ENCODE measurements at regions not wholly inside any gene's neighbourhood (a gene's known extent, or its start where the extent isn't known, plus 50 kb on each side); places are given as distances from the start of the nearest gene placed in this dataset.

DNA sequence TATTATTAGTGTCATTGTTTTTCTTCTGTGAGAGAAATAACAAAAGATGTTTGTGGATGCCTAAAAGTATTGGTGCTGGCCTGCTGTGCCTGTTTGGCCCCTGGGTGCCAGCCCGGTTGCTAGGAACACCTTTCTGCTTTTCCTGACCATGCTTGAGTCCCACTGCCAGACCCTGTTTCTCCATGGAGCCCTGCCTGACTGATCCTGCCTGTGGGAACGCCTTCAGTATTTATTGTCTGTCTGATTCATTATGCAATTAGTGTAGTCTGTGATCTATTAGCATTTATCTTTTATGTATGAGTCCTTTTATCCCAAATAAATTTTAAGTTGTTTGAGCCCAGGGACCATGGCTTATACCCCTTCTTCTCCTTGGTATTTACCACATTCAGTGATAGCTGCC is 98.6 kb upstream of the MPPED2 start:
- Histone ChIP-seq H2AFZ (ENCODE audit: low read depth) (no peak overlapping the region), H3K27me3 (ENCODE audit: insufficient read depth) (no peaks in the 10 kb centered on the region), H3K4me1 (ENCODE audit: control insufficient read depth in 1 of 2, insufficient read depth in 2 of 2, low read depth in 1 of 2, low read length in 1 of 2) (peaks cover 0 to 5% of the 10 kb centered on the region in 2 experiments; a peak in 1 of 4 replicates), H3K79me2 (ENCODE audit: insufficient read depth) (no peaks in the 10 kb centered on the region), H3K9me3 (no peaks in the 10 kb centered on the region), H3K4me2 (no peak overlapping the region), H3K4me3 (ENCODE audit: low read depth in 2 of 2, low read length in 1 of 2) (no peak overlapping the region), H3K27ac (ENCODE audit: low read depth in 2 of 2, low read length in 1 of 2) (no peak overlapping the region), H3K9ac (no peak overlapping the region), H3K9me2 (no peaks in the 10 kb centered on the region), H4K20me1 (ENCODE audit: insufficient read depth) (no peaks in the 10 kb centered on the region), H3K36me3 (replicated peaks in 1 of 2; ENCODE audit: control insufficient read depth in 1 of 2, insufficient read depth in 2 of 2, low read length in 1 of 2) (no peaks in the 10 kb centered on the region), H3F3A (replicated peaks; ENCODE audit: insufficient read depth) (no peaks in the 10 kb centered on the region)
- WGBS (ENCODE audit: low lambda C conversion rate), result 15% methylated on average over 2 of the region's 2 CpGs
- DNase-seq, result no peak
- TF ChIP-seq, protein P1, sequence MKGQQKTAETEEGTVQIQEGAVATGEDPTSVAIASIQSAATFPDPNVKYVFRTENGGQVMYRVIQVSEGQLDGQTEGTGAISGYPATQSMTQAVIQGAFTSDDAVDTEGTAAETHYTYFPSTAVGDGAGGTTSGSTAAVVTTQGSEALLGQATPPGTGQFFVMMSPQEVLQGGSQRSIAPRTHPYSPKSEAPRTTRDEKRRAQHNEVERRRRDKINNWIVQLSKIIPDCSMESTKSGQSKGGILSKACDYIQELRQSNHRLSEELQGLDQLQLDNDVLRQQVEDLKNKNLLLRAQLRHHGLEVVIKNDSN (IDR thresholded peaks at IDR 0.05; ENCODE audit: borderline replicate concordance, low read depth), result no peak
- TF ChIP-seq FOSL2 (IDR thresholded peaks at IDR 0.05; ENCODE audit: borderline replicate concordance, low read depth), result no peak
- TF ChIP-seq MXI1 (IDR thresholded peaks at IDR 0.05; ENCODE audit: low read depth, low read length), result no peak
- no peak for TF ChIP-seq JUND (IDR thresholded peaks at IDR 0.05)
- CTCF ChIA-PET, result interaction anchor here (1.0 kb wide), 1 partner anchor 29 kb away, joined by 3 read pairs; no protein-coding TSS in a partner anchor
- POLR2A ChIA-PET, result no interaction called here

DNA sequence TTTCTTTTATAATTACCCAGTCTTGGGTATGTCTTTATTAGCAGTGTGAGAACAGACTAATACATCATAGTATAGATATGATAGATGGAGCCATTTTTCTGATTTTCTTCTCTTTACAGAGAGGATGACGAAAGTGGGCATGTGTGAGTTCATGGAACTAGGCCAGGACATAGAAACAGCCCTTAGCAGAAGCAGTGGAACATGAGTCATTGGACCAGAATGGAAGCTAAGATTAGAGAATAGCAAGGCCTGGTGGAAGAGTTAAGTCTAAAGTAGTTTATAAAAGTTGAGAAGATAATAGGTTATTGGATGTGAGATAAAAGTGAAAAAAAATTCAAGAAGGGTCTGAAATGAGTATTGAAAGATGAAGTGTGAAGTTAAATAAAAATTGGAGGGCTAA is 97.0 kb upstream of the MPPED2 start:
- Histone ChIP-seq H3K9me2 (no peaks in the 10 kb centered on the region), H3K36me3 (replicated peaks in 1 of 2; ENCODE audit: control insufficient read depth in 1 of 2, insufficient read depth in 2 of 2, low read length in 1 of 2) (no peaks in the 10 kb centered on the region), H3K79me2 (ENCODE audit: insufficient read depth) (no peaks in the 10 kb centered on the region), H4K20me1 (ENCODE audit: insufficient read depth) (no peaks in the 10 kb centered on the region), H2AFZ (ENCODE audit: low read depth) (no peak overlapping the region), H3K9ac (no peak overlapping the region), H3K27ac (ENCODE audit: low read depth in 2 of 2, low read length in 1 of 2) (no peak overlapping the region), H3K27me3 (ENCODE audit: insufficient read depth) (no peaks in the 10 kb centered on the region), H3K9me3 (no peaks in the 10 kb centered on the region), H3K4me2 (no peak overlapping the region), H3K4me1 (ENCODE audit: control insufficient read depth in 1 of 2, insufficient read depth in 2 of 2, low read depth in 1 of 2, low read length in 1 of 2) (peaks cover 0 to 5% of the 10 kb centered on the region in 2 experiments; a peak in 1 of 4 replicates), H3K4me3 (ENCODE audit: low read depth in 2 of 2, low read length in 1 of 2) (no peak overlapping the region), H3F3A (replicated peaks; ENCODE audit: insufficient read depth) (no peaks in the 10 kb centered on the region)
- WGBS (ENCODE audit: low lambda C conversion rate), result 27% methylated on average over 1 of the region's 1 CpG
- ChIA-PET CTCF (no interaction called here), POLR2A (no interaction called here)
- TF ChIP-seq MXI1 (IDR thresholded peaks at IDR 0.05; ENCODE audit: low read depth, low read length) (no peak), RXRA (IDR thresholded peaks at IDR 0.05; ENCODE audit: borderline replicate concordance, low read depth) (no peak), RCOR1 (IDR thresholded peaks at IDR 0.05; ENCODE audit: low read length) (no peak), SMC3 (IDR thresholded peaks at IDR 0.05; ENCODE audit: low read depth, low read length) (no peak), CHD2 (IDR thresholded peaks at IDR 0.05; ENCODE audit: low read length, partially characterized antibody) (no peak), GABPA (IDR thresholded peaks at IDR 0.05; ENCODE audit: low read depth) (no peak), ELF1 (IDR thresholded peaks at IDR 0.05) (no peak), MEF2A (IDR thresholded peaks at IDR 0.05; ENCODE audit: borderline replicate concordance, low read depth) (no peak), TCF12 (IDR thresholded peaks at IDR 0.05) (no peak), RAD21 (IDR thresholded peaks at IDR 0.05; ENCODE audit: low read length) (no peak), EP300 (IDR thresholded peaks at IDR 0.05; ENCODE audit: borderline replicate concordance in 1 of 2, low read depth in 1 of 2, low read length in 1 of 2) (no peak), GATA2 (CRISPR knock-in tag; IDR thresholded peaks at IDR 0.05) (no peak)
- TF ChIP-seq, protein P2, sequence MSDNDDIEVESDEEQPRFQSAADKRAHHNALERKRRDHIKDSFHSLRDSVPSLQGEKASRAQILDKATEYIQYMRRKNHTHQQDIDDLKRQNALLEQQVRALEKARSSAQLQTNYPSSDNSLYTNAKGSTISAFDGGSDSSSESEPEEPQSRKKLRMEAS (IDR thresholded peaks at IDR 0.05; ENCODE audit: low read depth), result no peak
- TF ChIP-seq, protein P3, sequence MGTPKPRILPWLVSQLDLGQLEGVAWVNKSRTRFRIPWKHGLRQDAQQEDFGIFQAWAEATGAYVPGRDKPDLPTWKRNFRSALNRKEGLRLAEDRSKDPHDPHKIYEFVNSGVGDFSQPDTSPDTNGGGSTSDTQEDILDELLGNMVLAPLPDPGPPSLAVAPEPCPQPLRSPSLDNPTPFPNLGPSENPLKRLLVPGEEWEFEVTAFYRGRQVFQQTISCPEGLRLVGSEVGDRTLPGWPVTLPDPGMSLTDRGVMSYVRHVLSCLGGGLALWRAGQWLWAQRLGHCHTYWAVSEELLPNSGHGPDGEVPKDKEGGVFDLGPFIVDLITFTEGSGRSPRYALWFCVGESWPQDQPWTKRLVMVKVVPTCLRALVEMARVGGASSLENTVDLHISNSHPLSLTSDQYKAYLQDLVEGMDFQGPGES (IDR thresholded peaks at IDR 0.05; ENCODE audit: low read depth, low read length), result no peak
- TF ChIP-seq, protein P4, sequence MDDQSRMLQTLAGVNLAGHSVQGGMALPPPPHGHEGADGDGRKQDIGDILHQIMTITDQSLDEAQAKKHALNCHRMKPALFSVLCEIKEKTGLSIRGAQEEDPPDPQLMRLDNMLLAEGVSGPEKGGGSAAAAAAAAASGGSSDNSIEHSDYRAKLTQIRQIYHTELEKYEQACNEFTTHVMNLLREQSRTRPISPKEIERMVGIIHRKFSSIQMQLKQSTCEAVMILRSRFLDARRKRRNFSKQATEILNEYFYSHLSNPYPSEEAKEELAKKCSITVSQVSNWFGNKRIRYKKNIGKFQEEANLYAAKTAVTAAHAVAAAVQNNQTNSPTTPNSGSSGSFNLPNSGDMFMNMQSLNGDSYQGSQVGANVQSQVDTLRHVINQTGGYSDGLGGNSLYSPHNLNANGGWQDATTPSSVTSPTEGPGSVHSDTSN (IDR thresholded peaks at IDR 0.05), result no peak
- TF ChIP-seq, protein P1 (IDR thresholded peaks at IDR 0.05; ENCODE audit: borderline replicate concordance, low read depth), result no peak
- DNase-seq, result no peak

Data from SK-N-SH (cell line).